IMR-90 (cell line): ENCODE measurements at regions not wholly inside any gene's neighbourhood (a gene's known extent, or its start where the extent isn't known, plus 50 kb on each side); places are given as distances from the start of the nearest gene placed in this dataset.

Source experiments
- ATAC-seq: fragments of 200-7000 bp; cut with Tn5 transposase; 2 replicates; pipeline ENCODE4 v1.9.1; 2020; ENCODE audit warnings: low read depth, mild to moderate bottlenecking, moderate library complexity
- BruUV-seq: library from RNA; stranded (reverse); fragments of 400-500 nt; replicated peaks from 2 replicates; lab custom pipeline; 2021; lab: Mats Ljungman, UMichigan
- CTCF ChIA-PET: fragments of 300-600 bp; formaldehyde crosslinking; extraction: SDS; loops from one replicate; lab custom pipeline; 2021; ENCODE audit warnings: antibody characterized with exemption; lab: Yijun Ruan, JAX
- POLR2A ChIA-PET: fragments of 300-600 bp; sonication (Branson Sonifier 250); formaldehyde crosslinking; loops from one replicate; lab custom pipeline; 2022; ENCODE audit warnings: antibody characterized with exemption; ENCODE audit not compliant: unreplicated experiment; lab: Charles Lee
- DNase-seq: peaks from one replicate; pipeline ENCODE4 v3.0.0; 2013
- H2AFZ ChIP-seq: replicated peaks from 2 replicates; pipeline ENCODE3; 2013; ENCODE audit warnings: low read length, mild to moderate bottlenecking; ENCODE audit not compliant: poor library complexity
- H2AK5ac ChIP-seq: 2 replicates; pipeline ENCODE4 v1.6.1; 2013; ENCODE audit warnings: low read depth, low read length, inconsistent platforms
- H2AK9ac ChIP-seq: replicated peaks from 2 replicates; pipeline ENCODE3; 2013; ENCODE audit warnings: mild to moderate bottlenecking, low read depth, low read length, moderate library complexity; ENCODE audit not compliant: poor library complexity
- H2BK120ac ChIP-seq: 2 replicates; pipeline ENCODE4 v1.6.1; 2013; ENCODE audit warnings: low read depth, low read length, inconsistent platforms
- H2BK15ac ChIP-seq: 3 replicates; pipeline ENCODE4 v1.6.1; 2013; ENCODE audit warnings: low read depth, low read length, inconsistent platforms
- H2BK20ac ChIP-seq: 2 replicates; pipeline ENCODE4 v1.6.1; 2013; ENCODE audit warnings: low read depth, mild to moderate bottlenecking, inconsistent platforms, low read length, moderate library complexity
- H2BK5ac ChIP-seq: 2 replicates; pipeline ENCODE4 v1.6.1; 2013; ENCODE audit warnings: mild to moderate bottlenecking, low read depth, low read length, inconsistent platforms; ENCODE audit not compliant: poor library complexity, severe bottlenecking
- H3K14ac ChIP-seq: replicated peaks from 2 replicates; pipeline ENCODE4 v1.6.1; 2013; ENCODE audit warnings: low read depth, low read length, inconsistent platforms
- H3K18ac ChIP-seq: 2 replicates; pipeline ENCODE4 v1.6.1; 2013; ENCODE audit warnings: low read depth, low read length, control low read depth
- H3K23ac ChIP-seq: 2 replicates; pipeline ENCODE4 v1.6.1; 2013; ENCODE audit warnings: low read depth, low read length, inconsistent platforms
- H3K27ac ChIP-seq: 2 replicates; pipeline ENCODE4 v1.5.1; 2013; ENCODE audit warnings: mild to moderate bottlenecking, control low read depth, low read length; ENCODE audit not compliant: insufficient read depth
- H3K27me3 ChIP-seq: 2 replicates; pipeline ENCODE4 v1.6.1; 2013; ENCODE audit warnings: low read length; ENCODE audit not compliant: control insufficient read depth, insufficient read depth
- H3K36me3 ChIP-seq: 2 replicates; pipeline ENCODE4 v1.6.1; 2013; ENCODE audit warnings: low read length, mixed read lengths; ENCODE audit not compliant: control insufficient read depth, insufficient read depth
- H3K4ac ChIP-seq: 2 replicates; pipeline ENCODE4 v1.6.1; 2013; ENCODE audit warnings: low read depth, low read length, inconsistent platforms
- H3K4me1 ChIP-seq: 2 replicates; pipeline ENCODE4 v1.6.1; 2013; ENCODE audit warnings: low read length, mixed read lengths; ENCODE audit not compliant: control insufficient read depth, insufficient read depth
- H3K4me2 ChIP-seq: 2 replicates; pipeline ENCODE4 v1.6.1; 2013; ENCODE audit warnings: low read depth, mild to moderate bottlenecking, control low read depth, low read length, moderate library complexity
- H3K4me3 ChIP-seq: 2 replicates; pipeline ENCODE4 v1.5.1; 2013; ENCODE audit warnings: low read depth, mild to moderate bottlenecking, control low read depth, low read length, moderate library complexity; ENCODE audit not compliant: insufficient read depth
- H3K56ac ChIP-seq: 2 replicates; pipeline ENCODE4 v1.6.1; 2013; ENCODE audit warnings: low read length, inconsistent platforms; ENCODE audit not compliant: insufficient read depth; ENCODE audit errors: extremely low read depth
- H3K79me1 ChIP-seq, 2 experiments: 2 replicates each; pipeline ENCODE4 v1.6.1; 2013; ENCODE audit warnings: low read length in 2 of 2, inconsistent platforms in 1 of 2, low read depth in 1 of 2
- H3K9ac ChIP-seq: 2 replicates; pipeline ENCODE4 v1.6.1; 2013; ENCODE audit warnings: low read depth, low read length, control low read depth
- H3K9me1 ChIP-seq: 2 replicates; pipeline ENCODE4 v1.6.1; 2013; ENCODE audit warnings: low read length, inconsistent platforms; ENCODE audit not compliant: insufficient read depth
- H3K9me3 ChIP-seq: 2 replicates; pipeline ENCODE4 v1.6.1; 2013; ENCODE audit warnings: low read length; ENCODE audit not compliant: control insufficient read depth, insufficient read depth
- H4K20me1 ChIP-seq: 2 replicates; pipeline ENCODE4 v1.6.1; 2013; ENCODE audit warnings: low read length, inconsistent platforms; ENCODE audit not compliant: insufficient read depth
- H4K5ac ChIP-seq: 2 replicates; pipeline ENCODE4 v1.6.1; 2013; ENCODE audit warnings: mild to moderate bottlenecking, low read depth, low read length, control low read depth
- H4K8ac ChIP-seq, 2 experiments: 2 replicates each; pipeline ENCODE4 v1.6.1; 2013; ENCODE audit warnings: low read depth in 2 of 2, low read length in 2 of 2, control low read depth in 1 of 2, inconsistent platforms in 1 of 2
- H4K91ac ChIP-seq: 2 replicates; pipeline ENCODE4 v1.6.1; 2013; ENCODE audit warnings: low read depth, low read length, inconsistent platforms; ENCODE audit not compliant: insufficient read depth
- CEBPB ChIP-seq: IDR thresholded peaks from 2 replicates; pipeline ENCODE4 v1.6.1; 2012; ENCODE audit warnings: low read depth, low read length, improper control_type of control experiment
- CHD1 ChIP-seq: IDR thresholded peaks from 2 replicates; pipeline ENCODE4 v1.6.1; 2012; ENCODE audit warnings: low read depth, low read length, improper control_type of control experiment
- RCOR1 ChIP-seq: IDR thresholded peaks from 2 replicates; pipeline ENCODE4 v1.6.1; 2012; ENCODE audit warnings: mild to moderate bottlenecking, low read length, improper control_type of control experiment; ENCODE audit not compliant: insufficient replicate concordance
- SMC3 ChIP-seq: fragments of 150-350 bp; IDR thresholded peaks from 2 replicates; pipeline ENCODE4 v1.6.1; 2016; ENCODE audit warnings: low read depth, mild to moderate bottlenecking, antibody characterized with exemption, low read length, moderate library complexity
- WGBS, 2 experiments: methylation state at CpG; one replicate each; pipeline versions ENCODE4 v1.1.5 to v1.1.7; 2013; ENCODE audit warnings: missing lambda C conversion rate in 2 of 2; ENCODE audit not compliant: insufficient read length in 1 of 2; ENCODE audit errors: extremely low coverage in 2 of 2; 5-methylcytosine and 5-hydroxymethylcytosine counted together
- dilution Hi-C: fragments of 300-500 bp; cut with HindIII; formaldehyde crosslinking; loops from one replicate; pipeline ENCODE4 v1.14.3; 2018; ENCODE audit warnings: low sequenced_read_pairs; ENCODE audit not compliant: unreplicated experiment
- in situ Hi-C: fragments of 300-500 bp; cut with MboI; formaldehyde crosslinking; loops from 3 replicates; pipeline ENCODE4 v1.14.3; 2019; ENCODE audit warnings: low sequenced_read_pairs, inconsistent platforms, mixed read lengths
- intact Hi-C: fragments of 100-400 bp; cut with micrococcal nuclease; formaldehyde crosslinking; loops from 2 replicates; pipeline ENCODE4 v1.10.0; 2022

GRCh38 chr9:16181539-16181938 is 628.7 kb downstream of the CCDC171 start:
- Histone ChIP-seq H3K4me1 (peaks cover 5% of the 10 kb centered on the region), H3K79me1 (no peaks in the 10 kb centered on the region), H2BK20ac (no peak overlapping the region), H3K9me3 (no peaks in the 10 kb centered on the region), H2BK15ac (no peak overlapping the region), H2AFZ (no peak overlapping the region), H3K36me3 (no peaks in the 10 kb centered on the region), H3K4ac (no peak overlapping the region), H3K27me3 (no peaks in the 10 kb centered on the region), H2AK9ac (no peak overlapping the region), H3K4me3 (no peak overlapping the region), H3K9me1 (no peaks in the 10 kb centered on the region), H4K5ac (no peak overlapping the region), H3K9ac (no peak overlapping the region), H3K23ac (no peak overlapping the region), H3K4me2 (no peak overlapping the region), H3K27ac (no peak overlapping the region), H3K14ac (no peak overlapping the region), H4K20me1 (no peaks in the 10 kb centered on the region), H3K56ac (no peak overlapping the region), H2BK5ac (no peak overlapping the region), H2BK120ac (no peak overlapping the region), H2AK5ac (no peak overlapping the region), H3K18ac (no peak overlapping the region), H4K8ac (no peak overlapping the region), H4K91ac (no peak overlapping the region)
- ChIA-PET POLR2A (no interaction called here), CTCF (no interaction called here)
- dilution Hi-C loops = no loop called here
- TF ChIP-seq RCOR1 = no peak
- TF ChIP-seq CEBPB = no peak
- TF ChIP-seq CHD1 = no peak
- no peak for TF ChIP-seq SMC3
- BruUV-seq = no TSS peak
- DNase-seq (no peak), ATAC-seq (no peak)
- in situ Hi-C loops = no loop called here
- 100% methylated on average over 1 of the region's 3 CpGs; no CpG with 5 or more reads in 1 of the 2 experiments for WGBS, 2 experiments
- intact Hi-C loops = no loop called here
